ENCODE measurements at regions not wholly inside any gene's neighbourhood (a gene's known extent, or its start where the extent isn't known, plus 50 kb on each side); places are given as distances from the start of the nearest gene placed in this dataset.

- no peak for DNase-seq (ENCODE audit: extremely low spot score)
- ChIA-PET POLR2A (no interaction called here), CTCF (interaction anchor here (3.6 kb wide), 1 partner anchor 107 kb away, joined by 13 read pairs; no protein-coding TSS in a partner anchor)
- TF ChIP-seq CTCF (IDR thresholded peaks at IDR 0.05; ENCODE audit: control extremely low read depth, extremely low read depth, low read depth, missing control alignments), result no peak
Observed at GRCh38 chr5:91277093-91277626, 106.0 kb downstream of the ARRDC3 start.

GRCh38 chr5:91272858-91273257 lies 110.3 kb downstream of the ARRDC3 start:
- CTCF ChIA-PET, result interaction anchor here (0.8 to 3.4 kb wide), 2 partner anchors 54 to 112 kb away, joined by 4 to 20 read pairs; no protein-coding TSS in a partner anchor
- POLR2A ChIA-PET, result interaction anchor here (1.0 kb wide), 1 partner anchor 110 kb away, joined by 6 read pairs; the partner anchor contains the start of gene ARRDC3
- peak; percentile 58 for DNase-seq (ENCODE audit: extremely low spot score)
- TF ChIP-seq CTCF (IDR thresholded peaks at IDR 0.05; ENCODE audit: control extremely low read depth, extremely low read depth, low read depth, missing control alignments), result no peak

GRCh38 chr5:91271999-91272398 lies 111.1 kb downstream of the ARRDC3 start:
- peak; percentile 21 for DNase-seq (ENCODE audit: extremely low spot score)
- ChIA-PET POLR2A (interaction anchor here (1.0 kb wide), 1 partner anchor 111 kb away, joined by 6 read pairs; the partner anchor contains the start of gene ARRDC3), CTCF (interaction anchor here (0.8 to 3.4 kb wide), 3 partner anchors 53 to 118 kb away, joined by 3 to 20 read pairs (median 4); no protein-coding TSS in a partner anchor)
- no peak for TF ChIP-seq CTCF (IDR thresholded peaks at IDR 0.05; ENCODE audit: control extremely low read depth, extremely low read depth, low read depth, missing control alignments)

- TF ChIP-seq CTCF (IDR thresholded peaks at IDR 0.05; ENCODE audit: control extremely low read depth, extremely low read depth, low read depth, missing control alignments), result no peak
- DNase-seq (ENCODE audit: extremely low spot score), result no peak
- POLR2A ChIA-PET, result interaction anchor here (0.6 to 1.1 kb wide), 2 partner anchors 11 to 114 kb away, joined by 6 to 8 read pairs; partner anchors contain the start of gene ARRDC3
- CTCF ChIA-PET, result interaction anchor here (0.8 to 2.2 kb wide), 4 partner anchors 11 to 117 kb away, joined by 3 to 11 read pairs (median 5); no protein-coding TSS in a partner anchor
Observed at GRCh38 chr5:91269198-91269597, 113.9 kb downstream of the ARRDC3 start.

GRCh38 chr5:91266184-91266705 lies 116.9 kb downstream of the ARRDC3 start:
- peak; percentile 27 for DNase-seq (ENCODE audit: extremely low spot score)
- POLR2A ChIA-PET, result no interaction called here
- CTCF ChIA-PET, result interaction anchor here (1.4 kb wide), 1 partner anchor 118 kb away, joined by 3 read pairs; no protein-coding TSS in a partner anchor
- no peak for TF ChIP-seq CTCF (IDR thresholded peaks at IDR 0.05; ENCODE audit: control extremely low read depth, extremely low read depth, low read depth, missing control alignments)

GRCh38 chr5:91264311-91265051 lies 118.6 kb downstream of the ARRDC3 start:
- TF ChIP-seq CTCF (IDR thresholded peaks at IDR 0.05; ENCODE audit: control extremely low read depth, extremely low read depth, low read depth, missing control alignments), result no peak
- CTCF ChIA-PET, result interaction anchor here (1.3 to 1.5 kb wide), 2 partner anchors 21 to 121 kb away, joined by 3 read pairs; no protein-coding TSS in a partner anchor
- POLR2A ChIA-PET, result no interaction called here
- no peak for DNase-seq (ENCODE audit: extremely low spot score)

Data from GM10248 (cell line).